ENCODE measurements at regions not wholly inside any gene's neighbourhood (a gene's known extent, or its start where the extent isn't known, plus 50 kb on each side); places are given as distances from the start of the nearest gene placed in this dataset.

DNA sequence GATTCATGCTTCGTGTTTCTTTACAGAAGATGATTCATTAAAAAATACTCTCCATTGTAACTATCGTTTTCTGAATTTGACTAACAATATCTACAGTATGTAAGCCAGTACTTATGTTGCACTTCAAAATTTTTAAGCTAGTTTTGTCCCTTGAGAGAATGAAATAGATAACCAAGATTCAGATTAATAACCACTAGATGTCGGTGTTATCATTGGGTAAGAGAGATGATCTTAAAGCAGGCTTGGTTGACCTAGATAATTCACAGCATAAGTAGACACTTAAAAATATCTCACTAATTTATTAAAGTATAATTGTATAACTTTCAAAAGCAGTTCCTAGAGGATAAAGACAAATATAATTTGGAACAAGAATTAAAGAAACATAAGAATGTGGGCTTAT is 430.9 kb downstream of the C4orf33 start:
- DNase-seq (ENCODE audit: insufficient read length, low spot score) (no peak), FAIRE-seq (no peak)

DNA sequence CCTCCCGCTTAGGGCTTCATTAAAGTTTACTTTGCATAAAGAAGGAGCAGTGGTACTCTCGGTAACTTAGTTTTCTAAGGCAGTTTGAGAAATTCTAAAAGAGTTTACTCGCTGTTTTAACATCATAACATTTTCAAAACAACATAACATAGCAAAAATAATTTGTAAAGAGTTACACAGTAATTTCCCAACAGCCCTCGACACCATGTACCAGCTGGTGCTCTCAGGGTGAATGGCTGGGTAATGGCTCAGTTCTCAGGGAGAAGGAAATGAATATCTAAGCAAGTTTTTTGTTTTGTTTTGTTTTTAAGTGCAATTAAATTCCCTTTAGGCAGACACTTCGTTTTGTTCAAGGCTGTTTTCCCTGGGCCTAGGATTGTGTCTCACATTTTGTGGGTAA is 435.3 kb downstream of the C4orf33 start:
- no peak for DNase-seq (ENCODE audit: insufficient read length, low spot score)
- FAIRE-seq: no peak

DNA sequence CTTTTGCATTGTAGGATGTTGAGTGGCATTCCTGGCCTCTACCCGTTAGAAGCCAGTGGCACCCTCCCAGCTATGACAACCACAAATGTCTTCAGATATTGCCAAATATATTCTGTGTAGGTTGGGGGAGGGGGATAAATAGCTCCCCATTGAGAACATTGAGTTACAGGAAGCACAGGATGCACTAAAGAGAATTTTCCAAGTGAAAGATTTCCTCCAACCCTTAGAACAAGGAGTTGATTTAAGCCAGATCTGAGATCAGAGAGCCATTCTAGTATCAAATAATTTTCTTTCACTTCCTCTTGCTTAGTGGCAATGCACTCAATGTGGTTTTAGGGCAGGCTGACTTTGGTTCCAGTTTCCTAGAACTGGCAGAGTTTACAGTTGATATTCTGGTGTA is 436.6 kb downstream of the C4orf33 start:
- DNase-seq (ENCODE audit: insufficient read length, low spot score) (no peak), FAIRE-seq (no peak)

DNA sequence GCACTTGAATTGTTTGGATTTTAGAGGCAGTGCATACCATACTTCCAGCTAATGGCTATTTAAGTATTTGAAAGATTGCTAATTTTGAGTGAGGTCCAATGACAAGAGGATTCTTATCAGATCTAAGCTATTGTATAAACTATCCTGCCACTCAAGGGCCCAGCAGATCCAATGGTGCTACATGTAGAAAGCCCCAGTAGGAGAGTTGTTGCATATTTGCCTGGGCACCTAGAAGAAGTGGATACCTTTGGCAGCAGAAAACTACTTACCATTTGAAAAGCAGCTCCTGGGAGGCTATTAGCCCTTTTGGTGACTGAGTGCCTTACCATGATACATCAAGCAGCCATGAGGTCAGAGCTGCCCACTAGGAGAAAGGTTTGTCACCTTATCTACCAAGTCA is 447.3 kb downstream of the C4orf33 start:
- FAIRE-seq: no peak
- no peak for DNase-seq (ENCODE audit: insufficient read length, low spot score)

DNA sequence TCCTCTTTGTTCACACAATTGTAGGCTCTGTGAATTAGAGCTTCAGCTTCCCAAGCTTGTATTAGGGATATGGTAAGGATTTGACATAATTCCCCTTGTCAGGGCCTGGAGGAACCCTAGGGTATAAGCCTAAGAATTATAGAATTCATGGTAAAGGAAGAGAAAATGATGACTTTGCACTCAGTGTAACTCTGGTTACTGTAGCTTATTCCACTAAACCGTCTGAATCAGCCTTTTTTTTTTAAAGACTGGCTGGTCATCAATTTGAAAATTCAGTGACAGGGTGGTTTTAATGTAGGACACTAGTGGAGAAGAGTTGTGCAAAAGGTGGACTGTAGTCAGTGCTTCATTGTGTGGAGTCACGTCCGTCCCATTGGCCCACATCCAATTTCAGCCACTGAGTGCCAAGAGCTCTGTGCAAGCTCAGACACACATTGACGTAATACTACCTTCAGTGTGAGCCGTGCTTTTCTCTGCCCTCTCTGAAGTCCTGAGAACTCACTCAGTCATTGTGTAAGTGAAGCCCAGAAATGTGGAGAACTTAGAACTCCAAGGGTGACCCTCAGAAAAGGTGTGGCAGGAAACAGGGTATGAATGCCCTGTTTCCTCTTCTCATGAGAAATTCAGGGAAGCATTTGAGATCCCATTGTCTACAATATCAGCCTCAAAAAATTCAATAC is 449.8 kb downstream of the C4orf33 start:
- FAIRE-seq (no peak), DNase-seq (ENCODE audit: insufficient read length, low spot score) (no peak)

DNA sequence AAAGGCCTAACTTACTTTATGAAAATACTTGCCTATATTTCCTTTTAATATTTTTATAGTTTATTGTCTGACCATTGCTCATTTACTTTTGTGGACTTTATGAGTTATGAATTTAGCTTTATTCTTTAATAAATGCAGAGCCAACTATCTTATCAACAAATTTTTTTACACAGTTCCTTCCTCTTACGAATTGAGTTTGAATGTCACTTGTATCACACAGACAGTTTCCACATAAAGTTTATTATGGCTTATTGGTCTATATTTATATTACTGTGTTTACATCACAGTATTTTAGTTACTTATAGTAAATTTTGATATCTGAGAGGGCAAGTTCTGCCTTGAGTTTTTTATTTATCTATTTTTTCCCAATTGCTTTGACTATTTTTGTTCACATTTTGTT is 450.6 kb downstream of the C4orf33 start:
- DNase-seq (ENCODE audit: insufficient read length, low spot score): no peak
- FAIRE-seq: no peak

DNA sequence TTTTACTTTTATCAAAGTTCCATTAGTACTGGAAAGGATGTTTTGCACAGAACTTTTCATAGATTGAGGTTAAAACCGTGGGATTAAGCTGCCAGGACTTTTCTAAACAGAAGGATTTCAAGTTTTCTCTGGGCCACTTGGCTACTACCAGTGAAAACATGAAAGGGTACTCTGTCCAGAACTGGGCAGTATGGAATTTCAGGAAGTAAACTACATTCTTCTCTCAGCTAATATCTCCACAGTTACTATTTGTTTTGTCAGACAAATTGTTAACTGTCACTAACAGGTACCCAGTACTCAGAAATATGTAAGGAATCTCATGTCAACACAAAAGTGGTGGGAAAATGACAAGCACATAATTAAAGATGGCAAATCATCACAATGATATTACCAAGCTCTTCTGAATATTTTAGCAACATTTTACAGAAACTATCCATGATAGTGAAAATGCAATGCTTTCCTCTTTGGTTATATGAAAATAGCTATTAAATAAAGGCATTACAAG is 454.4 kb downstream of the C4orf33 start:
- no peak for FAIRE-seq

DNA sequence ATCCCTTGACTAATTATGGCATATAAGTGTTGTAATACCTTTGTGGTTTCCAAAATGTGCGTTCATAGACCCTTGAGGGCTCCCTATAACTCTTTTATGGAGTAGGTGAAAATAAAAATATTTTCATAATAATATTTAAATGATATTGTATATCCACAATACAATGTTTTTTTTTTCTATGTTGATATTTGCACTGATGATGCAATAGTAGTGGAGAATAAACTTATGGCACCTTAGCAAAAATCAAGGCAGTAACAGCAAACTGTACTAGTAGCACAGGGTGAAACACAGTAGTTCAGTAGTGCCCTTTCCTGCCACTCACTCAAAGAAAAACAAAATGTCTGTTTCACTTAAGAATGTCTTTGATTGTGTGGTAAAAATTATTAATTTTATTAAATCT is 465.3 kb downstream of the C4orf33 start:
- FAIRE-seq (no peak), DNase-seq (ENCODE audit: insufficient read length, low spot score) (no peak)

More for the DNA sequence above, 454.4 kb downstream of the C4orf33 start:
- no peak for DNase-seq (ENCODE audit: insufficient read length, low spot score)

DNA sequence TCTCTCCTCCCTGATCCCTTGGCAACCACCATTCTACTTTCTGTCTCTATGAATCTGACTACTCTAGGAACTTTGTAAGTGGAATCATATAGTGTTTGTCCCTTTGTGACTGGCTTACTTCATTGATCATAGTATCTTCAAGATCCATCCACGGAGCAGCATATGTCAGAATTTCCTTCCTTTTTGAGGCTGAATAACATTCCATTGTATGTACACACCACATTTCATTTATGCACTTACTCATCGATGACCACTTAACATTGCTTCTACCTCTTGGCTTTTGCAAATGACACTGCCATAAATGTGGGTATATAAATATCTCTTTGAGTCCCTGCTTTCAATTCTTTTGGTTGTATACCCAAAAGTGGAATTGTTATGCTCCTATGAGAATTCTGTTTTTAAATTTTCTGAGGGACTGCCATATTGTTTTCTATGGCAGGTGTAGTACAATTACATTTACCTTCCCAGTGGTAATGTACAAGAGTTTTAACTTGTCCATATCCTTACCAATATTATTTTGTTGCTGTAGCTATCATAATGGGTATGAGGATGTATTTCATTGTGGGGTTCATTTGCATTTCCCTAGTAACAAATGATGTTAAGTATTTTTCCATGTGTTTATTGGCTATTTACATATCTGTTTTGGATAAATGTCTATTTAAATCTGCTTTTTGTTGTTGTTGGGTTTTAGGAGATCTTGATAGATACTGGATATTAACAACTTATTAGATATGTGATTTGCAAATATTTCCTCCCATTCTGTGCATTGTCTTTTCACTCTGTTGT is 466.1 kb downstream of the C4orf33 start:
- DNase-seq (ENCODE audit: insufficient read length, low spot score): no peak

DNA sequence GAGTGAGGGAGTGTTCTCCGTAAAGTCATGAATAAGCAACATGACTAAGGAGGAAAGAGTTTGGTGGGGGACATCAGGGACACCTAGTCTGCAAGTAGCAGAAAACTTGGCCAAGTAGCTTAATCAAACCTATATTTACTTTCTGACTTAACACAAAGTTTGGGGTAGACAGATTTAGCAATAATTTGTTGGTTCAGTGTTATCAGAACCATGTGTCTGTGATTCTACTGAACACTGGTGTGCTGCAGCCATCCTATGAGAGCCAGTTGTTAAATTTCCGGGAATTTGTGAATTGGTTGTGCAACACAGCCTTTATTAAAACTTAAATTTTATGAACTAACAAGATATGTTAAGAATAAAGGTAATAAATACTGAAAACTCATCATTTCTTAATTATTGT is 469.3 kb downstream of the C4orf33 start:
- FAIRE-seq (no peak), DNase-seq (ENCODE audit: insufficient read length, low spot score) (no peak)

More for the DNA sequence above, 466.1 kb downstream of the C4orf33 start:
- FAIRE-seq: no peak

DNA sequence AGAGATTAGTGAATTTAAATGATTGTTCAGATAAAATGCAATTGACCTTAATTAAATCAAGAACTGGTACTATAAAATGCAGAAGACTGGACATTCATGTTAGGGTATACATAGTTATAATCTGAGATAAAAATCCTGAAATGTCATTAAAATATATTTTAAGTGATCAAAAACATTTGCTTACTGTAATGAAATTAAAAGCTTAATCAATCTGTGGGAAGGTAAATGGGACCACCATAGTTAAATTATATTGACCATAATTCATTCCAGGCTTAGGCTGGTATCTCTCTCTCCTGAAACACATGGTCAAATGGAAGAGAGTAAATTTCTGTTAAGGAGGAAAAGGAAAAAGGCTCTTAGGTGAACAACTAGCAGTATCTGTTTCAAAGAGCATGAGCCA is 474.4 kb downstream of the C4orf33 start:
- DNase-seq (ENCODE audit: insufficient read length, low spot score): no peak
- no peak for FAIRE-seq

DNA sequence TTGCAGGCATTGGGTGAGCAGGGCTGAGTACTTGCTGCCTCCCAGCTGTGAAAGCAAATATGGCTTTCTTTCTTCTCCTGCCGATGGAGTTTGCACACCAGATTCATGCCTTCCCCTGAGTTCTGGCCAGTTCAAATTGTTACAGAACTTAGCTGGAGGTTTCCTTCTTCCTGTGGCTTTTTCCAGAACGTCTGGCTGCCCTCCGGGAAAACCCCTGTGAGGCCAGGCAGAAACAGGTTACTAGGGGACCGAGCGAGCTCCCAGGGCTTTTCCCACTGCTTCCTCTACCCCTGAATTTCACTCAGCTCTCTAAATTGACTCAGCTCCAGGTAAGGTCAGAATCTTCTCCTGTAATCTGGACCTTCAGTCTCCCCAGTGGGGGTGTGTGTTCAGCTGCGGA is 482.4 kb downstream of the C4orf33 start:
- FAIRE-seq (no peak), DNase-seq (ENCODE audit: insufficient read length, low spot score) (no peak)

DNA sequence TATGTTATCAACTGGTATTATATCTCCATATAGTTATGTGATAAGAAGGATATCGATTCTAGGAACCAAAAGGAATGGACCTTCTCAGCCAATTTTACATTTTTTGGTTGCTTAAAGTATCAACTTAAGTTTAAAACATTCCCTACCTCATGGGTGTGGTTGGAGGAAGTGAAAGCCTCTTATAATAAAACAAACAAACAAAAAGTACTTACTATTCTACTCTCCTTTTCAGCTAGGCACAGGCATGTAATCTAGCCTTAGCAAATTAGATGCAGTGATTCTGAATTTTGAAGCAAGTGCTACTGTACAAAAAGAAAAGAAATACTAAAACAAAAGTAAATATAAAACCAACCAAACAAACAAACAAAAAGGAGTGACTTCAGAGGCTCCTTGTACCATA is 485.4 kb downstream of the C4orf33 start:
- no peak for FAIRE-seq
- no peak for DNase-seq (ENCODE audit: insufficient read length, low spot score)

DNA sequence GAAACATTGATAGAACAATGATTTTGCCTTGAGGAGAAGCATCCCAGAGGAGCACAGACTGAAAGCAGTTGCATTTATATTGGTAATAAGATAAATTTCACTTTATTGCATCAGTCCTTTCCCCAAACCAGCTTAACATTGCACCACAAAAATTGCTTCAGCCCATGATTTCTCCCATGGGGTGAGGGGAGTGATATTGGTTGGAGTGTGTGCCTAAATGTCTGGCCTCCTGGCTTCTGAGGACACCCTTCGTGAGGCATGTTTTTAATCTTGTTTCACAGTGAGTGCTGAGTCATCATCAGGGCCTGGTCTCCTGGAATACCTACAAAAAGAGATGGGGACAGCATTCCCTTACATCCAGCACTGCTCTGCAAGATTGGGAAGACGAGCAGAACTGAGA is 487.9 kb downstream of the C4orf33 start:
- DNase-seq (ENCODE audit: insufficient read length, low spot score) (no peak), FAIRE-seq (no peak)

DNA sequence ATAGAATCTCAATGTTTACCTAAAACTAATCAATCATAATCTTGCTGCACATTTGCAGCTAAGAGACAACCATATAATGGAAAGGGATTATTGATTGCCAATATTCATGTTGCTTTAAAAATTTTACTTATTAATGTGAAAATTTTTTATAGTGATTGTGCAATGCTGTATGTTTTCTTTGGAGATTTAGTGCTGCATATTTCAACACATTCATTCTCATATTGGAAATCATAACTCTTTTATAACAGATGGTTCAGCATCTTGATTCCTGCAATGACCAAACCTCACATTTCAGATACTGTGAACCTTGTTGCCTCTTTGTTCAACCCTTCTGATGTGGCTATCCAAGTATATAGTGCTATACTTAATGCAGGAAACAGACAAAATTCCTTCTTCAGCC is 502.6 kb downstream of the C4orf33 start:
- no peak for DNase-seq (ENCODE audit: insufficient read length, low spot score)
- no peak for FAIRE-seq

DNA sequence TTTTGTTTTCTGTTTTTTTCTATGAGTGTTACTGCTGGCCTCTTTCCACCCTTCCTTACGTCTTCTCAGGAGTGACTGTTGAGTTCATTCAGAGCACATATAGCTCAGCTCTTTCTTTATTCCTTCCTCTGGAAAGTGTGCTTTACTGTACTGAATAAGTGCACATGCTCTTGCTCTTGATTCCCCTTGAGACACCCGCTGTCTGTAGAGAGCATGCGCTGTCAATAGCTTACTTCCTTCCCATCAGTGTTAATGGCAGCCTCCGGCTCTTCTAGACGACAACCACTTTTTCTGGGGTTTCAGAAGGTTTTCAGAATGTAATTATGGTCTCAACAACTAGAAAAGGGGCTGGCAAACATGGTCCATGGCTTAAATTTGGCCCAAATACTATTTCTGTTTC is 504.9 kb downstream of the C4orf33 start:
- DNase-seq (ENCODE audit: insufficient read length, low spot score) (no peak), FAIRE-seq (no peak)

DNA sequence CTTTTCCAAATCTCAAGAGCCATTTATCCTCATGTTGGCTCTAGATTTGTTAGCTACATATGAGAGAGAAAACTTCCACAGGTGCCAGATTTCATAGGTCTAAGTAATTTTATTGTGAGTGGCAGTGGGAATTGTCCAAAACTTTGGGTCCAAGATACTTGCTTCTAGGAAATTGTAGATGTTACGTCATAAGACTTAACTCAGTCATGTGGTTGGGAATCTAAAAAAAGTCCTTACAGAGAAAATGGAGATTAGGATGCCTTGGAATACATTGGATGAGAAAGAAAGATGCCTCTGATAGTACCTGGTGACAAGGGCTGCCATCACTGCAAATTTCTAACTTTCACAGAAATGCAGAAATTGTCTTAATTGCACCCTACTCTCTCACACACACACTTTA is 506.5 kb downstream of the C4orf33 start:
- DNase-seq (ENCODE audit: insufficient read length, low spot score) (no peak), FAIRE-seq (no peak)

DNA sequence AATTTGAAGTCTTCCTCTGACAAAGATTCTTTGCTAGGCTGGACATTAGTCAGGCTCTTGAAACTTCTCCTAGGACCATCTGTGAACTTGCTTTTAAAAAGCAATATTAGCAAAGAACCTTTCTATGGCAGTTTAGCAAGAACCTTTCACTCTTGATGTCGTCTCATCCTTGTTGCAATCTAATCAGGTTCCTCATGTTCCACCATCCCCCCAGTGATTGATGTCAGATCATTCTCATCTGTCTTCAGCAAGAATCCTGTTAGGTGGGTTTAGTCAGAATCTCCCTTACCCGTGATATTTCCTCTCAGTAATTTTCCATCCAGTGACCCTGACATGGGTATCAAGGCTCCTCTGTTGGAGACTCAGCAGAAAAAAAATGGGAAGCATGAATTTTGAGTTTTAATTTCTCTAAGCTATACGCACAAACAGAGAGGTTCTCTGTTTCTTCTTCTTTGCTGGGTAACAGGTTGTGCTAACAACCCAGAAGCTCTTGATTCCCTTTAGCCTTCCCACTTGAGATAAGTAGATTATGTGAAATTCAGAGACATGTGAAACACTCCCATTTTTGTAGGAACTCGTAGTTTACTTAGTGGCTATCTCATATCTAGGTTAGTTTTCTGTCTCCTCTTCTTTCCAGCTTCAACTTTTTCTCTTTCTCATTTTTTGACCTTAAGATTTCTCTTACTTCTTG is 507.4 kb downstream of the C4orf33 start:
- DNase-seq (ENCODE audit: insufficient read length, low spot score) (no peak), FAIRE-seq (no peak)

DNA sequence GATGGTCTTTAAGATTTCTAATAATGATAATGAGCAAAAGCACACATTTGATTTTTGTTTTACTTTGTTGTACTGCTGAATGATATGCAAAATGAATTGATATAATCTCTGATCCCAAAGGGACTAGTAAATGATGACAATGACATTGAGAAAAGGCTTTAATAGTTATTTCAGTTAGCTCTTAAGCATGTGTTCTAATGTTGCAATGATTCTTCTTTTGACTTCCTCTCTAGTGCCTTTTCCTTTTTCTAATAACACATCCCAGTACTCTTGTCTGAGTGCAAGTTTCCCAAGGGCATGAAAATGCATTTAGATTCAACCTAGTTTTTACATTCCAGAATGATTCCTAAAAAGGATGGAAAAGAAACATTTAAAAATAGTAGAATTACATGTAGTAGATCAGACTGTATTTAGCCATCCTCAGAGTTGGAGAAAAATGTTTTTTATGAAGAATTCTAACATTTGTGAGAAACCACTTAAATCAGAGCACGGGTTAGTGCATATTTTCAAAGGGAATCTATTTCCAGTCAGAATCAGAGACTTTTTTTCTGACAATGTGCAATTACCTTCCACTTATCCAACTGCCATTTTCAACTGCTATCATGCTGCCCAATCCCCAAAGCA is 508.8 kb downstream of the C4orf33 start:
- DNase-seq (ENCODE audit: insufficient read length, low spot score): no peak
- FAIRE-seq: no peak

DNA sequence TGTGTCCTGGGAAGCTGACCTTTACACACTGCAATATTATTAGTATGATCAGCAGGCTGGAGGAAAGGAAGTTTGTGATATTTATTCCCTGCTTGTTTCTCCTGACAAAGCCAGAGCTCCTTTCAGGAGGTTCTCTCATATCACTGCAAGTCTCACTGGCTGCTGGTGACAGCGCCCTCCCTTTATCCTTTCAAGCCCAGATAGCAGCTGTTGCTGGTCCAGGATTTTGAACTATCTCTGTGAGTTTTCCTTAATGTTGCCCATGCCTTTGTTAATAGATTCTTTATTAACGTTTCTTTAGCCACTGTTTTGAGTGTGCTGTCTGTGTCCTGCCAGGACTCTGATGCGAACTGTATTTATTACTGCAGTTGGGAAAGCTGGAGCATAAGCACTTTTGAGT is 518.7 kb downstream of the C4orf33 start:
- FAIRE-seq (no peak), DNase-seq (ENCODE audit: insufficient read length, low spot score) (no peak)

DNA sequence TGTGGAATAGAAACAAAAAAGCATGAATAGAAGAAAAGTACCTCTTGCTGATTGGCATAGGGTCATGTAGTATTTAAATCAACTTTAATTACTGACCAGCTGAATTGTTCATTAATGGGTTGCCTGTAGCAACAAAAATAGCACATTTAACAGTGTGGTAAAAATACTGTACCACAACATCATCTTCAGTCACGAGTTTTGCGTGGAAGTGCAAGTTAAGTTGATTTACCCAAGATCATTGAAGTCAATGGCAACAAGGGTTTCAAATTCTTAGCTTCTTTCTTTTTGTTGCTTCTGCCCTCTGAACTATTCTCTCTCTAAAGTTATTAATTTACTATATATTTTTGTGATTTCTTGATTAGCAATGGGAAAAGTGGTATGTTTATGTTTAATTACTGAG is 526.6 kb downstream of the C4orf33 start:
- no peak for DNase-seq (ENCODE audit: insufficient read length, low spot score)
- FAIRE-seq: no peak
